GM12873 (cell line): ENCODE measurements at regions not wholly inside any gene's neighbourhood (a gene's known extent, or its start where the extent isn't known, plus 50 kb on each side); places are given as distances from the start of the nearest gene placed in this dataset.

Source experiments
- TF ChIP-seq, protein P1 (sequence below): IDR thresholded peaks from 2 replicates; pipeline ENCODE4 v1.5.1; 2012; ENCODE audit warnings: low read depth, mild to moderate bottlenecking, moderate library complexity, low read length, control low read depth; ENCODE audit not compliant: insufficient read depth; ENCODE audit errors: missing control alignments

DNA sequence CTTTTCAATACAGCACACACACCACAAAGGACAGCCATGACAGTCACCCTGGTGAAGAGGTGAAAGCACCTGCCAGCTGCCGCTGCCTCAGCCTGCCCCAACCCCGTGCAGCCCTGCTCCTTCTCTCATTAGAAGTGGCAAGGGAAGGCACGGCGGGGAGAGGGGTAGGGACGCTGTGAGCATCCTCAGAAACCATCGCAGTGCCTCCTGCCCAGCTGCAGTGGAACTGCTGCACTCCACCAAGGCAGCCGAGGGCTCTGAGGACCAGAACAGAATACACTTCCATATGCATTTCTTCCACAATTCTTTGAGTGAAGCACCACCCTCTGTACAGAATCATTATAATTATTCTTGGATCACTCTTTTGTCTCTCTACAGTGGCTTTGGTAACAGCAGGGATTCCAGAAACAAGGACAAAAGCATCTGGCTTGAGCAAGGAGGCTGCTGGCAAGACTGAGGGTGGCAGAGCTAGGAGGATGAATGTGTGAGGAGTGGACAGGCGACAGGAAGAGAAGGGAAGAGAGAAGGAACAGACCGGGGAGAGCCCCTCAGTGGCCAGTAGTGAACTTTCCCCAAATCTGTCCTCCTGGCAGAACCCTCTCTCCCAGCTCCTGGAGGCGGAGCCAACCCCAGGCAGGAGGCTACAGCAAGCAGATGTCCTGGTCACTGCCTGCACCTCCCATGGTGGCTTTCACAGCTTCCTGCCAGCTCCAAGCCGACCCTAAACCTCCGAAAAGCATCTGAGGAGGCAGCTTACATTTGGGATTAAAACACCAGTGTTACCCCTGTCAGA, 73.2 kb downstream of the MTNR1A start:
- TF ChIP-seq, protein P1, sequence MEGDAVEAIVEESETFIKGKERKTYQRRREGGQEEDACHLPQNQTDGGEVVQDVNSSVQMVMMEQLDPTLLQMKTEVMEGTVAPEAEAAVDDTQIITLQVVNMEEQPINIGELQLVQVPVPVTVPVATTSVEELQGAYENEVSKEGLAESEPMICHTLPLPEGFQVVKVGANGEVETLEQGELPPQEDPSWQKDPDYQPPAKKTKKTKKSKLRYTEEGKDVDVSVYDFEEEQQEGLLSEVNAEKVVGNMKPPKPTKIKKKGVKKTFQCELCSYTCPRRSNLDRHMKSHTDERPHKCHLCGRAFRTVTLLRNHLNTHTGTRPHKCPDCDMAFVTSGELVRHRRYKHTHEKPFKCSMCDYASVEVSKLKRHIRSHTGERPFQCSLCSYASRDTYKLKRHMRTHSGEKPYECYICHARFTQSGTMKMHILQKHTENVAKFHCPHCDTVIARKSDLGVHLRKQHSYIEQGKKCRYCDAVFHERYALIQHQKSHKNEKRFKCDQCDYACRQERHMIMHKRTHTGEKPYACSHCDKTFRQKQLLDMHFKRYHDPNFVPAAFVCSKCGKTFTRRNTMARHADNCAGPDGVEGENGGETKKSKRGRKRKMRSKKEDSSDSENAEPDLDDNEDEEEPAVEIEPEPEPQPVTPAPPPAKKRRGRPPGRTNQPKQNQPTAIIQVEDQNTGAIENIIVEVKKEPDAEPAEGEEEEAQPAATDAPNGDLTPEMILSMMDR = no peak

DNA sequence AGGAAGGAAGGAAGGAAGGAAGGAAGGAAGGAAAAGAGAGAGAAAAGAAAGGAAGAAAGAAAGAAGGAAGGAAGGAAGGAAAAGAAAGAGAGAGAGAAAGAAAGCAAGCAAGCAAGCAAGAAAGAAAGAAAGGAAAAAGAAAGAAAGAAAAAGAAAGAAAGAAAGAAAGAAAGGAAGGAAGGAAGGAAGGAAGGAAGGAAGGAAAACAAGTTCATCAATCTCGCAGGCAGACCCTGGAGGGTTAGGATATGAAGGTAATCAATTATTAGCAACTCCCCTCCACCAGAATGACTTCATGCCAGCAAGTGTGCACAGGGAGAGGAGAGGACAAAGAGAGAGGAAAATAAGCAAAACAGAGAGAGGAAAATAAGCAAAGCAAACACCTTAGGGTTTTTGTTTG, 80.2 kb downstream of the MTNR1A start:
- TF ChIP-seq, protein P1 = no peak

DNA sequence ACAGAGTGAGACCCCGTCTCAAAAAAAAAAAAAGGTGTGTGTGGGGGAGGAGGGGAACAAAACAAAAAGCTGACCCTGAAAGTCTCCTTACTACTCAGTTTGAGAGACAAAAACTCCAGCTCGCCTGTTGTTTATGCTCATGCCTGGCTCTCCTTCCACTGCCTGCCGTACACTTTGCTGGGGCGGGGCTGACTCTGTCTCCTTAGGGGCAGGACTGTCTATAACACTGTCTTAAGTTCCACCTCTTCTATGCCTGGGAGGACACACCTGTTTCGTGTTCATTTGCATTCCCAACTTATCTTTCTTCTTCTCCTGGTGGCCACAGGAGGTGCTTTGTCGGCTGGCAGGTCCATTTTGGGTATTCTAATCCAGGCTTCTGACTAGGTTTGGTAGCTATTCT, 81.4 kb downstream of the MTNR1A start:
- TF ChIP-seq, protein P1 = no peak

DNA sequence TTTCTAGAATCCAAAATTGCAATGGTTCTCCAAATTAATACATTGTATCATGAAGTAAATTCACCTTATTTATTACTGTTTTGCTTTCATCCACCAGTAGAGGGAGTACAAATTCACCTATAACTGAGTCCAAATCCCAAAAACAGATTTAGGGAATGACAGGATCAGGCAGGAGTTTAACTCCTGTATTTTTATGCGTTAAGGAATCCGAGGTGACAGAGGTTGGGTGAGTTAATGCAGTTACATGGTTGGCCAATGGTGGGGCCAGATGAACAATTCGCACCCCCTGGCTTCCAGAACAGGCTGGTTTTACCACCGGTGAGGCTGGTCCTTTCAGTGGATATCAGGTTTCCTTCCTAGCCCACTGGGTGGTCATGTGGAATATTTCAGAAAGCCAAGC, 82.4 kb downstream of the MTNR1A start:
- TF ChIP-seq, protein P1 = peak; percentile 39

DNA sequence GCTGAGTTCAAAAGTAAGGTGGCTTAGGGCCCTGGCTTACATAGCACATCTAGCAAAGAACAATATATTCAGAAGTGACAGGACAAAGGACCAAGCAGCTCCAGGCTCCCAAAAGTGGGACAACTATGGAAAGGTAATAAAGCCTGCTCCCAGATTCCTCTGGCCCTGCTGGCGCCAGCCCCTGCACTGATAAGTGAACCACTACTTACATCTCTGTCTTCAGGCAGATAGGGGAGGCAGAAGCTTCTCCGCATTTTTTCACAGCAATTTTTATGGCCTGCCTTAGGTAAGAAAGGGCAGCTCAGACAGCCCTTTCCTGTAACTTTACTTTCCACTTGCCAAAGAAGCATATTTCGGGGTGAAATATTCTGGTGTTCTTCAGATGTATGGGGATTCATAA, 83.9 kb downstream of the MTNR1A start:
- TF ChIP-seq, protein P1 = no peak

DNA sequence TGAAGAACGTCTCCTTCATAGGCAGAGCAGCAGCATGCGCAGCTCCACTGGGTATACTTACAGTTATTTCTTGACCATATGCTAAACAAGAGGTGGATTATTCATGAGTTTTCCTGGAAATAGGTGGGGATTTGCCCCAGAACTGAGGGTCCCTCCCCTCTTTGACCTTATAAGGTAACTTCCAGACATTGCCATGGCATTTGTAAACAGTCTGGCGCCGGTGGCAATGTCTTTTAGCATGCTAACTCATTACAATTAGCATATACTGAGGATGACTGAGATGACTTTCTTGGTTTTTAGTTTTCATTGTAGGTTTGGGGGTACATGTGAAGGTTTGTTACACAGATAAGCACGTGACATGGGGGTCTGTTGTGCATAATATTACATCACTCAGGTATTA, 97.3 kb downstream of the MTNR1A start:
- TF ChIP-seq, protein P1 = no peak

DNA sequence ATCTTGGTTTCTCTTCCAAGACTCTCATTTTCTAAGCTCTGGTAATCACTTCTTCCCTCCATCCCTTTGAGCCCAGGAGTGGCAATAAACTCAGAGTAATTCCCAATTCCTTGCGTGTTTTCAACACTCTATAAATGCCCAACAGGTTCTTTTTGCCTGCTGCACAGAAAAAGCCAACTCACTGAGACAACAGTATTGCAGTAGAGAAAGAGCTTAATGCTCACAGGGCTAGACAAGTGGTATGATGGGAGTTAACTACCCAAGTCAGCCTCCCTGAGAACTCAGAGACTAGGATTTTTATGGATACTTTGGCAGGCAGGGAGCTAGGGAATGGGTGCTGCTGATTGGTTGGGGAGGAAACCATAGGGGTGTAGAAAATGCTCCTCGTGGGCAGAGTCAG, 103.4 kb downstream of the MTNR1A start:
- TF ChIP-seq, protein P1 = no peak
